CD14-positive monocyte (primary cell): ENCODE measurements at regions not wholly inside any gene's neighbourhood (a gene's known extent, or its start where the extent isn't known, plus 50 kb on each side); places are given as distances from the start of the nearest gene placed in this dataset.

Experiments
- DNase-seq, 3 donors: peaks; one replicate each; pipeline ENCODE4 v3.0.0-alpha.2; 2011 to 2022
- H2AFZ ChIP-seq: 2 replicates; pipeline ENCODE4 v1.6.0; 2012; ENCODE audit warnings: mild to moderate bottlenecking, low read depth, low read length, inconsistent platforms; ENCODE audit not compliant: insufficient read depth, poor library complexity, severe bottlenecking
- H3K27ac ChIP-seq, 2 donors: 1 replicate in 1 of 2; 2 replicates in 1 of 2; pipeline ENCODE4 v1.5.1; 2012 to 2013; ENCODE audit warnings: low read length in 2 of 2, control low read depth in 1 of 2, inconsistent platforms in 1 of 2, low read depth in 1 of 2, mild to moderate bottlenecking in 1 of 2
- H3K27me3 ChIP-seq, 2 donors: one replicate each; pipeline versions ENCODE4 v1.6.0 to v1.6.1; 2011 to 2013; ENCODE audit warnings: low read length in 2 of 2; ENCODE audit not compliant: control insufficient read depth in 2 of 2, insufficient read depth in 2 of 2
- H3K36me3 ChIP-seq, 2 donors: replicated peaks in 1 of 2; 1 replicate in 1 of 2; 2 replicates in 1 of 2; pipeline versions ENCODE4 v1.5.1 to v1.6.1; 2012 to 2013; ENCODE audit warnings: low read length in 2 of 2, control low read depth in 1 of 2, inconsistent platforms in 1 of 2, mild to moderate bottlenecking in 1 of 2; ENCODE audit not compliant: insufficient read depth in 2 of 2, control insufficient read depth in 1 of 2
- H3K4me1 ChIP-seq, 2 donors: 1 replicate in 1 of 2; 2 replicates in 1 of 2; pipeline versions ENCODE4 v1.5.1 to v1.6.1; 2012 to 2013; ENCODE audit warnings: low read length in 2 of 2, control low read depth in 1 of 2, inconsistent platforms in 1 of 2, mild to moderate bottlenecking in 1 of 2, moderate library complexity in 1 of 2; ENCODE audit not compliant: insufficient read depth in 2 of 2, control insufficient read depth in 1 of 2
- H3K4me2 ChIP-seq: replicated peaks from 2 replicates; pipeline ENCODE3; 2012; ENCODE audit warnings: low read length, moderate library complexity, mild to moderate bottlenecking; ENCODE audit not compliant: poor library complexity, severe bottlenecking; ENCODE audit errors: extremely low read depth
- H3K4me3 ChIP-seq, 3 experiments: fragments of 200-600 bp in 1 of 3; sonication (generic) in 1 of 3; replicated peaks in 1 of 3; 1 replicate in 2 of 3; 2 replicates in 1 of 3; pipeline ENCODE4 v1.5.1; 2011 to 2013; ENCODE audit warnings: low read length in 3 of 3, mild to moderate bottlenecking in 3 of 3, control low read depth in 2 of 3, low read depth in 2 of 3, inconsistent platforms in 1 of 3, moderate library complexity in 1 of 3
- H3K79me2 ChIP-seq: 2 replicates; pipeline ENCODE4 v1.6.0; 2012; ENCODE audit warnings: mild to moderate bottlenecking, control low read depth, inconsistent platforms, low read length, moderate library complexity; ENCODE audit not compliant: insufficient read depth
- H3K9ac ChIP-seq: 2 replicates; pipeline ENCODE4 v1.6.0; 2017; ENCODE audit warnings: low read length, mild to moderate bottlenecking; ENCODE audit not compliant: insufficient read depth, poor library complexity, severe bottlenecking
- H3K9me3 ChIP-seq, 2 donors: replicated peaks in 1 of 2; 1 replicate in 1 of 2; 2 replicates in 1 of 2; pipeline versions ENCODE4 v1.5.1 to v1.6.1; 2012 to 2013; ENCODE audit warnings: low read length in 2 of 2, control low read depth in 1 of 2; ENCODE audit not compliant: control insufficient read depth in 1 of 2, insufficient read depth in 1 of 2
- H4K20me1 ChIP-seq: 2 replicates; pipeline ENCODE4 v1.6.0; 2012; ENCODE audit warnings: mild to moderate bottlenecking, low read length, control low read depth, moderate library complexity; ENCODE audit not compliant: insufficient read depth
- H3K27ac Mint-ChIP-seq, 7 donors: one replicate each; pipeline ENCODE4 v1.8.0; 2020; ENCODE audit warnings: mild to moderate bottlenecking in 7 of 7, mixed read lengths in 7 of 7, moderate library complexity in 6 of 7, inconsistent platforms in 2 of 7
- H3K27me3 Mint-ChIP-seq, 3 donors: one replicate each; pipeline ENCODE4 v1.8.0; 2021 to 2022; ENCODE audit warnings: low read depth in 3 of 3, mild to moderate bottlenecking in 3 of 3, mixed read lengths in 3 of 3, moderate library complexity in 3 of 3, inconsistent platforms in 1 of 3
- H3K36me3 Mint-ChIP-seq, 2 donors: one replicate each; pipeline ENCODE4 v1.8.0; 2020; ENCODE audit warnings: mixed read lengths in 2 of 2, inconsistent platforms in 1 of 2, mild to moderate bottlenecking in 1 of 2
- H3K4me1 Mint-ChIP-seq: one replicate; pipeline ENCODE4 v1.8.0; 2020; ENCODE audit warnings: mild to moderate bottlenecking, mixed read lengths
- H3K4me3 Mint-ChIP-seq, 2 donors: one replicate each; pipeline ENCODE4 v1.8.0; 2020; ENCODE audit warnings: mild to moderate bottlenecking in 2 of 2, mixed read lengths in 2 of 2, moderate library complexity in 1 of 2
- H3K9me3 Mint-ChIP-seq, 7 donors: one replicate each; pipeline ENCODE4 v1.8.0; 2020 to 2022; ENCODE audit warnings: mixed read lengths in 7 of 7, mild to moderate bottlenecking in 6 of 7, moderate library complexity in 6 of 7, inconsistent platforms in 2 of 7
- CTCF ChIP-seq: fragments of 200-600 bp; IDR thresholded peaks from one replicate; pipeline ENCODE4 v1.8.0; 2022; ENCODE audit warnings: antibody characterized with exemption, mild to moderate bottlenecking
- WGBS: methylation state at CpG from one replicate; pipeline ENCODE4 v1.1.5; 2013; ENCODE audit warnings: missing lambda C conversion rate; ENCODE audit not compliant: insufficient coverage; 5-methylcytosine and 5-hydroxymethylcytosine counted together
- intact Hi-C, 2 donors: fragments of 100-400 bp; cut with micrococcal nuclease; formaldehyde crosslinking; loops; one replicate each; pipeline versions ENCODE4 v1.15.0 to v1.15.1; 2023

GRCh38 chr5:106768392-106768791, 902.3 kb downstream of the EFNA5 start:
- Histone ChIP-seq H2AFZ (no peak overlapping the region), H3K9ac (no peak overlapping the region), H3K4me2 (no peak overlapping the region), H3K36me3 (no peaks in the 10 kb centered on the region), H4K20me1 (no peaks in the 10 kb centered on the region), H3K9me3 (no peaks in the 10 kb centered on the region), H3K4me3 (no peak overlapping the region), H3K27ac (no peak overlapping the region), H3K27me3 (no peaks in the 10 kb centered on the region), H3K79me2 (no peaks in the 10 kb centered on the region), H3K4me1 (no peaks in the 10 kb centered on the region)
- no peak overlapping the region for H3K4me3 Mint-ChIP-seq
- intact Hi-C loops = no loop called here
- no peak for TF ChIP-seq CTCF
- no peak overlapping the region for H3K27ac Mint-ChIP-seq
- H3K36me3 Mint-ChIP-seq = no peaks in the 10 kb centered on the region
- WGBS = 100% methylated on average over 1 of the region's 4 CpGs
- no peaks in the 10 kb centered on the region for H3K4me1 Mint-ChIP-seq
- DNase-seq = no peak
- H3K9me3 Mint-ChIP-seq = peaks cover 0 to 5% (median 0%) of the 10 kb centered on the region in 7 donors
- H3K27me3 Mint-ChIP-seq = no peaks in the 10 kb centered on the region

- intact Hi-C loops = no loop called here
- Mint-ChIP-seq H3K9me3 (peaks cover 0 to 4% (median 0%) of the 10 kb centered on the region in 7 donors), H3K36me3 (no peaks in the 10 kb centered on the region), H3K27ac (no peak overlapping the region), H3K27me3 (no peaks in the 10 kb centered on the region), H3K4me1 (no peaks in the 10 kb centered on the region), H3K4me3 (no peak overlapping the region)
- H4K20me1 ChIP-seq = no peaks in the 10 kb centered on the region
- no peak overlapping the region for H3K4me3 ChIP-seq
- no peak overlapping the region for H3K27ac ChIP-seq
- no peak overlapping the region for H3K4me2 ChIP-seq
- WGBS = 100% methylated on average over 1 of the region's 2 CpGs
- no peaks in the 10 kb centered on the region for H3K9me3 ChIP-seq
- H3K79me2 ChIP-seq = no peaks in the 10 kb centered on the region
- no peak overlapping the region for H3K9ac ChIP-seq
- H3K4me1 ChIP-seq = no peaks in the 10 kb centered on the region
- no peak overlapping the region for H2AFZ ChIP-seq
- no peaks in the 10 kb centered on the region for H3K27me3 ChIP-seq
- DNase-seq = no peak
- no peaks in the 10 kb centered on the region for H3K36me3 ChIP-seq
- TF ChIP-seq CTCF = no peak
Measured at GRCh38 chr5:106766916-106767315, 903.8 kb downstream of the EFNA5 start.
